ENCODE measurements at regions not wholly inside any gene's neighbourhood (a gene's known extent, or its start where the extent isn't known, plus 50 kb on each side); places are given as distances from the start of the nearest gene placed in this dataset.

DNA sequence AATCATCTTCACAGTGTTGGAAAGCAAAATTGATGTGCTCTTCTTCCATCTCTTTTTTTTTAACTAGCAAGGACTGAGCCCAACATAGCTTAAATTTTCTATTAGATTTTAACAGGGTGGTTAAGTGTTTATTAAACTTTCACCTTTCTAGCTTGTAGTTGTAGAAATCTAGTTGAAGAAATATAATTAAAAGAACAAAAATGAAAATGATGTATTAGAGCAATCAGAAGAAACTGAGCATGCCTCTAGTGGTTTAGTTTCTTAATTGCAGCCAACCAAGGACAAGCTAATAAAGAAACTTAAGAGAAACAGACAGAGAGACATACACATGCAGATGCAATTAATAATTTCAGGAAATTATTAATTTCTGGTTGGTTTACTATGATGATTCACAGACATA, 673.0 kb upstream of the LMO3 start:
- TF ChIP-seq, protein P1, sequence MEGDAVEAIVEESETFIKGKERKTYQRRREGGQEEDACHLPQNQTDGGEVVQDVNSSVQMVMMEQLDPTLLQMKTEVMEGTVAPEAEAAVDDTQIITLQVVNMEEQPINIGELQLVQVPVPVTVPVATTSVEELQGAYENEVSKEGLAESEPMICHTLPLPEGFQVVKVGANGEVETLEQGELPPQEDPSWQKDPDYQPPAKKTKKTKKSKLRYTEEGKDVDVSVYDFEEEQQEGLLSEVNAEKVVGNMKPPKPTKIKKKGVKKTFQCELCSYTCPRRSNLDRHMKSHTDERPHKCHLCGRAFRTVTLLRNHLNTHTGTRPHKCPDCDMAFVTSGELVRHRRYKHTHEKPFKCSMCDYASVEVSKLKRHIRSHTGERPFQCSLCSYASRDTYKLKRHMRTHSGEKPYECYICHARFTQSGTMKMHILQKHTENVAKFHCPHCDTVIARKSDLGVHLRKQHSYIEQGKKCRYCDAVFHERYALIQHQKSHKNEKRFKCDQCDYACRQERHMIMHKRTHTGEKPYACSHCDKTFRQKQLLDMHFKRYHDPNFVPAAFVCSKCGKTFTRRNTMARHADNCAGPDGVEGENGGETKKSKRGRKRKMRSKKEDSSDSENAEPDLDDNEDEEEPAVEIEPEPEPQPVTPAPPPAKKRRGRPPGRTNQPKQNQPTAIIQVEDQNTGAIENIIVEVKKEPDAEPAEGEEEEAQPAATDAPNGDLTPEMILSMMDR (IDR thresholded peaks at IDR 0.05) = no peak
- no peak for TF ChIP-seq POLR2A (IDR thresholded peaks at IDR 0.05)

Data from uterus (tissue), 2 donors.